M059J (cell line): ENCODE measurements at regions not wholly inside any gene's neighbourhood (a gene's known extent, or its start where the extent isn't known, plus 50 kb on each side); places are given as distances from the start of the nearest gene placed in this dataset.

Experiments used
- DNase-seq: peaks from one replicate; pipeline ENCODE4 v3.0.0-alpha.2; 2012; ENCODE audit warnings: low read depth

DNA sequence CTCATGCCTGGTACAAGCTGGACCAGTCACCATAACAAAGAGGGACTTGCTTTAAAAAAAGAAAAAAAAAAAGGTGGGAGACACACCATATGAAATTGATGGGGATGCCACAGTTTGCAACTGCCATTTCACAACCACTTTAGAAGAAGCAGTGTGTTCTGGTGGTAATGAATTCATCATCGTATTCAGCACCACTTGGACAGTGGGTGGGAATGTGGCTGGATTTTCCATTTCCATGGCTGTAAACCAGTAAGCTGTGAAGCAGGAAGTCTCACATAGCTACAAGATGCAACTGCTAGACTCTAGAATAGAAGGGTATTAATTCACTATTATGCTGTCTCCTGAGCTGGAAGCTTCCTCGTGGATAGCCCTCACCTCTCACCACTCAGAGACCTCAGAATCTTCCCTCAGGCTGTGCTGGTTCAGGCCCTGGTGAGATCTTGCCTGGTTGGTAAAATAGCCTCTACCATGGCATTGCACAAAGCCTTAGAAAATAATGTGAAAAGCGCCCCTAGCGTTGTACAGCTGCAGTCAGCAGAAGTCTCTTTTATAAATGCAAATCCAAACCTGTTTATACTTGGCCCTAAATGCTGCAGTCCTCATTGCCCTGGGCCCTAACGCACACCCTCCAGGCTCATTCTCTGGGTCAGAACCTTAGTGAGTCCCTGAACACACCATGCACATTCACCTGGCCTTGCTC is 150.7 kb downstream of the KCTD15 start:
- DNase-seq: peak; percentile 16

DNA sequence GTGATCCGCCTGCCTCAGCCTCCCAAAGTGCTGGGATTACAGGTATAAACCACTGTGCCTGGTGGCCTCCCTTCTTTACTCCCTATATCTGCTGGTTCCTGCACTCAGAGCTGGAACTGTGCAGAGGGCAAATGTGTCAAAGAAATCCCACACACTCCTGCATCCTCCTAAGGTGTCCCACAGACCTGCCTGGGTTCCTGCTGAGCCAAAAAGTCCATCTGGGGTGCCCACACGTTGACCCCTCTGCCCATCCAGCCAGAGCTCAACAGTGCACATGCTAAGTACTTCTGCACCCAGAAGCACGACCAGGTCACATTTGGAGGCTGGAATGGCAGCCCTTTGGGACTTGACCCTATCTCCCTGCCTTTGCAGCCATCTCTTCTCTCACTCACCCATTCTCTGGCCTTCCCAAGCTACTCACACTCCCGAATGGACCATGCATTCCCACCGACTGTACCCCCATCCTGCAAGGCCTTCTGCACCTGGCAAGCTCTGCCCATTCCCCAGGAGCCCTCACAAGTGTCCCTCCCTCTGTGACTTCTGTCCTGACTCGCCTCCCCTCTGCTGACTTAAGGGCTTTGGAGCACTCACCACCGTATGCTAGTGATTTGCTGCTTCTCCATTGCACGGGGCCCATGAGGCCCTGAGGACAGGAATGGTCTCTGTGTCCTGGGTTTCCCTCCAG is 152.1 kb downstream of the KCTD15 start:
- DNase-seq: no peak

DNA sequence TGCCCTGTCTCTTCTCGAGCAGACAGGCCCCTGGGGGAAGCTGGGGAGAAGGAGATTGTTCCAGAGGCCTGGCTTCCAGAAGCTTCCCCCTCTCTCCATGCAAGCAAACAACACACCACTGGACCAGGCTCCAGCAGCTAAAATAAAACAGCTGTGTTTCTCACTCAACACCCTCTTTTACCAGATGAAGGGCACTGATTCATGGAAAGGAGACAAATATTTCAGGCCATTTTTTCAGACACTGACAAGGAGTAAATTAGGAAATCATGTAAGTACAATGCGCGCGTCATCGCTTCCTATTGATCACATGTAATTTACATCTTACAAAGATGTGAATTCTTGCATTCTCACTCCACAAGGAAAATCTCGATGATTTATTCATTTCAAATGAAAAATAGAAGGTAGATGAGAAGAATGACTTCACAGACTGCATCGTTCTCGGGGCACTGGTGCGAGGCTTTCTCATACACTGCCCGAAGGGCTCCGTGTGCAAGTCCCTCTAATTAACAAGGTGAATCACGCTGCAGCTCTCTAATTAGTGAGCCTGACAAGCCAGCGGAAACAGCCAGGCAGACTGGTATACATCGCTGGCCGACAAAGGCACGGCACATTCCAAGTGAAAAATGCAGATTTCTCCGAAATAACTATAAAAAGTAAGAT is 153.6 kb downstream of the KCTD15 start:
- no peak for DNase-seq

DNA sequence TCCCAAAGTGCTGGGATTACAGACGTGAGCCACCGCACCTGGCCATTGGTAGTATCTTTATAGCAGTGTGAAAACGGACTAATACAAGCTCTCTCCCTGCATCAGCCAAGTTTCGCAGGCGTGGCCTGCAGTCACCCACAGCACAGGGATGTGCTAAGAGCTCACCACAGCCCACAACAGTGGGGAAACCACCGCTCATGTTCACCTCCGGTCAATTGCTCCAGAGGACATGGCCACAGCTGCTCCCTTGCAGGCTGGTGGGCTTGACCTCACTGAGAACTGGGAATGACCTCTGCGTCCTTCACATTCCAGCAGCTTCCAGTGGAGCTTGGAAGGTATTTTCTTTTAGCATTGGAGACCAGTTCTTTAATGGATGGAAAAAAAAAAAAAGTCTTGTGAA is 156.4 kb downstream of the KCTD15 start:
- DNase-seq: no peak

DNA sequence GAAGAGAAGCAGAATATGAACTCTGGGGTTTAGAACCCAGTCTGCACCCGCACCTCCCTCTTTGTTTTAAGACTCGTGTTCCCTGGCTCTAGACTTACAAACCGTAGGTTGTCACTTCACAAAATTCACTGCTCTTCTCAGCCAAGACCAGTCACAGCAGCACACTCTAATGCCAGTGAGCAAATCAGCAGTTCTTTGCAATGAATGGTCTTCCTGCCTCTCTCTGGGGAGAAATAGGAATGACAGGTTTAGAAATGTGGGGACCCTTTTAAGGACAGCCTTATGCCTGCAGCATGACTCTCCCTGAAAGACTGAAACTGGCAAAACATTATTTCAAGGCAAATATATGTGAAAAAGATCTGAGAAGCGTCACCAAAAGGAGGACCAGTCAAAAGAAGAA is 156.9 kb downstream of the KCTD15 start:
- no peak for DNase-seq

DNA sequence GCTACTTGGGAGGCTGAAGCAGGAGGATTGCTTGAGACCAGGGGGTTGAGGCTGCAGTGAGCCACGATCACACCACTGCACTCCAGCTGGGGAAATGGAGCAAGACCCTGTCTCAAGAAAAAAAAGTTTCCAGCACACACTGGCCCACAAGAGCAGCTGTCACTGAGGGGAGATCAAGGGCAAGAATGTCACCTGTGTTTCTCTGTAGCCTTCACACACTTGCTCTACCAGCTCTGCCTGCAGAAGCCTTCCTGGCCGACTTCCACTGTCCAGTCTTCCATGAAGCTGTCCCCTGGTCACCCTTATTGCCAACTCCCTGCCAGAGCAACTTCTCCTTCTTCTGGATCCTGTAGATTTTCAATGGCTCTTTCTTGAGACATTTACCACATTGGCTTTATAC is 158.0 kb downstream of the KCTD15 start:
- DNase-seq: no peak

DNA sequence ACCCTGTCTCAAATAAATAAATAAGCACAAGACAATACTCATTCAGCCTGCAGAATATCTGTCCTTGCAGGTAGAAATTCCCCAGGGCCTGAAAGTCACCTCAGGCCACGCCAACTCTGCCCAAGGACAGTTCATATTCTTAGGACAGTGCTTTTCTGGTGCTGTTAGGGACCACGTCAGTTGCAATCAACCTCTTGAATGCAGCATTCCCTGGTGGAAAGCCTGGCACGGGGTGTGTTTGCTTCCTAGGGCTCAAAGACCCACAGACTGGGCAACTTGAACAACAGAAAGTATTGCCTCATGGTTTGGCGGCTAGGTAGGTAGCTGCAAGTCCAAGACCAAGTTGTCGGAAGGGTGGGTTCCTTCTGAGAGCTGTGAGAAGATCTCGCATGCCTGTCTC is 160.3 kb downstream of the KCTD15 start:
- no peak for DNase-seq

DNA sequence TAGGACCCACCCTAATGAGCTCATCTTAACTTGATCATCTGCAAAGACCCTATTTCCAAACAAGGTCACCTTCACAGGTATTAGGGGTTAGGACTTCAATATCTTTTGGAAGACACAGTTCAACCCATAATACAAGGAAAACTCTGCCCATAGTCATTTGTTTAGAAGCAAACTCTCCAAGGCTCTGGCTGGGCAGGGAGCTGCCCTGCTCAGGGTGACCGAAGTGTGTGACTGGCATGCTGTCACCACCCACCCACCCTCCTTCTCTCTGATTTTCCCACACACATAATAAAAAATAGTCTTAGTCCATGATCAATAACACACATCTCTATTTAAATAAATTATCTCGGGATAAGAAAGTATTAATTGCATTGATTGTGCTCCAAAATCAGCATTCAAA is 161.1 kb downstream of the KCTD15 start:
- no peak for DNase-seq

DNA sequence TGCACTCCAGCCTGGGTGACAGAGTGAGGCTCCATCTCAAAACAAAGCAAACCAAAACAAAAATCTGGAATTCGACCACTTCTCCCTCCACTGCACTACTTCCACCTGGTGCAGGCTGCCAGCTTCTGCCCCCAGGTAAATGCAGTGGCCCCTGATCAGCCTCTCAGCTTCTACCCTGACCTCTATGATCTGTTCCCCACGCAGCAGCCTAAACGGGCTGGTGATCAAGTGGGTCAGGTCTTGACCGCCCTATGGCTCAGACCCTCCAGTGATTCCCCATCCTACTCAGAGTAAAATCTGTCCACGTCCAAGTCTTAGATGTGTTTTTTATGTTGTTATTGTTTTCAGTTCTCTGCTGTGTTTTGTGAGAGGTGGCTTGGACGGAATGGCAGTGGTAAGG is 163.9 kb downstream of the KCTD15 start:
- DNase-seq: no peak

DNA sequence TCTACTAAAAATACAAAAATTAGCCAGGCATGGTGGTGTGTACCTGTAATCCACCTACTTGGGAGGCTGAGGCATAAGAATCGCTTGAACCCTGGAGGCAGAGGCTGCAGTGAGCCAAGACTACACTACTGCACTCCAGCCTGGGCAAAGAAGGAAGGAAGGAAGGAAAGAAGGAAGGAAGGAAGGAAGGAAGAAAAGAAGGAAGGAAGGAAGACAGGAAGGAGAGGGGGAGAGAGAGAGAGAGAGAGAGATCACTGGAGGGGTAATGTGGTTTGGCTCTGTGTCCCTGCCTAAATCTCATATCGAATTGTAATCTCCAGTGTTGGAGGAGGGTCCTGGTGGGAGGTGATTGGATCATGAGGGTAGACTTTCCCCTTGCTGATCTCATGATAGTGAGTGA is 165.5 kb downstream of the KCTD15 start:
- DNase-seq: no peak

DNA sequence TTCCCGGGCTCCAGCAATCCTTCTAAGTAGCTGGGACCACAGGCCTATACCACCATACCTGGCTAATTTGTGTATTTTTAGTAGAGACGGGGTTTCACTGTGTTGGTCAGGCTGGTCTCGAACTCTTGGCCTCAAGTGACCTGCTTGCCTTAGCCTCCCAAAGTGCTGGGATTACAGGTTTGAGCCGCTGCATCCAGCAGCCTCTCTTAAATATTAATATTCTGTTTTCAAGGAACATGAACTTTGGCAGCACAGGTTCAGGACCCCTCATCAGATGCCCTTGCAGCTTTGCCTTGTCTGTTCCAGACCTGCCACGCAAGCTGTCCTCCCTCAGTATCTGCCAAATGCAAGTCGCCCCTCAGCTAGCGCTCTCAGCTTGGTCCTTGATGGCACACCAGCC is 166.8 kb downstream of the KCTD15 start:
- no peak for DNase-seq

DNA sequence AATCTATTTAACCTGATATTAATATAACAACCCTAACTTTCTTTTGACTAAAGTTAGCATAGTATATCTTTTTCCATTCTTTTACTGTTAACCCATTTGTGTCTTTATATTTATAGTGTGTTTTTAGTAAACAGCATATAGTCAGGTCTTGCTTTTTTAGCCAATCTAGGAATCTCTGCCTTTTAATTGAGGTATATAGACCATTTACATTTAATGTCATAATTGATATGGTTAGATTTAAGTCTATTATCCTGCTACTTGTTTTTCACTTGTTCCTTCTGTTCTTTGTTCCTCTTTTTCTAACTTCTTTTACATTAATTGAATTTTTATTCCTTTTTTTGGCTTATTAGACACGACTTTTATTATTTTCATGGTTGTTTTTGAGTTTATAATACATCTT is 174.4 kb downstream of the KCTD15 start:
- DNase-seq: no peak

DNA sequence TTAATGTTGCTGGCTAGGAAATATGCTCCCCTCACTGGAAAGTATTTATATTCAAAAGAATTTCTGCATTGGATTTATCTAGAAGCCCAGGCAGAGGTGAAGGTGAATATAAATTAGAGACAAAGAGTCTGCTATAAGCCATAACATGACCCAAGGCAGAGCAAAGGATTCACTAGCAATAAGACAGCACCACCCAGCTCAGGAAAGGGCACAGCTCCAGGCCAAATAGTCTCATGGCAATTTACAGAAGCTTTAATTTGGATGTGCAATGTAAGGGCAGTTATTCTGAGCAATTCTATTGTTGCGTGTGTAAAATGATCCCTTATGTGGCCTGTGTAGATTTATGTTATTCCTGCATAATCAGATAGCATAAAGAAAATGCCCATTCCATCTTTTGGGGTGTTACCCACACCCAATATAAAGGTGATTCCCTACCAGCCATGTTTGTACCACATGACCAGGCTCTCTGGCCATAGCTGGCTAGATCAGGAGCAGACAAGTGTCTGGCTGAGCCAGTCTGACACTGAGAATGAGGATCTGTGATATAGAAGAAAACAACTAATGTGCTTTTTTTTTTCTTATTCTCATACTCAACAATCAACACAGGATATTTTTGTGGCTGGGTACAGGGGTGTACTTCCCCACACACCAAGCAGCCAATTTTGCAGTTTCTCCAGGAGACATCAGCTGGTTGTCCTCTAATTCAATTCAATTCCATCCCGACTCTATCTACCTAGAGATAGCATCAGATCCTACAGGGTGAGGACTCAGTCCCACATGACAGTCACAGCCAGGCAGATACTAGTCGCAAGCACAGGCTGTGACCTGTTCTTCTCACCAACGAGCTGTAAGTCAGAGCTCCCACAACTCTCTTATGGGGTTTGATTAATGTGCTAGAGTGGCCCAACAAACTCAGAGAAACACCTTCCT is 181.4 kb downstream of the KCTD15 start:
- DNase-seq: no peak

DNA sequence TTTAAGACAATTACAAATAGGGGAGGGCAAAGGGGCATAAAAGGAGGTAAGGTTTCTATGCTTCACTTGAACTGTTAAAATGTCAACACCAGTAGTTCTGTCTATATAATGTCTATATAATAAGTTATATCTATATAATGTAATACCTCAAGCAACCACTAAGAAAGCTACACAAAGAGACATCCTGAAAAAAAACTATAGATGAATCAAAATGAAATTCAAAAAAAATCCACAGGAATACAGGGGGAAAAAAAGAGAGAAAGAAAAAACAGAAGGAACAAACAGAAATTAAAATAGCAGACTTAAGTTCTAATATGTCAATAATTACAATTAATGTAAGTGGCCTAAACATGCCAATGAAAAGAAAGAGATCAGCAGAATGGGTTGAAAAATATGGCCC is 186.0 kb downstream of the KCTD15 start:
- DNase-seq: no peak

DNA sequence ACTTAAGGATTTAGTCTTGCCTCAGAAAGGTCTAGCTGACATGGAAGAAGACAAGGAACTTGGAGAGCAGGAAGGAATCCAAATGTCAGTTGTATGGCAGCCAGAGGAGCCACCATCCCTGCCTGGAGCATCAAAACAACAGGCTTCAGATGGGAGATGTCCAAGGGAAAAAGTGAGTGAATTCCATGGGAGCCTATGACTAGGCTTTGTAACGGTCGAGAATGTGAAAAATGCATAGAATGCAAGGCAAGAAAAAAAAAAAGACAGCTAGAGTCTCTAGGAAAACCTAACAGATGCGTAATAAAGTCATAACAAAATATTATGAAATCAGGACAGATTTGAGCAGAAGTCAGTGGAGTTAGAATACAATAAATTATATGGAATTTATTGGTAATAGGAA is 183.7 kb upstream of the LSM14A start:
- peak; percentile 7 for DNase-seq

DNA sequence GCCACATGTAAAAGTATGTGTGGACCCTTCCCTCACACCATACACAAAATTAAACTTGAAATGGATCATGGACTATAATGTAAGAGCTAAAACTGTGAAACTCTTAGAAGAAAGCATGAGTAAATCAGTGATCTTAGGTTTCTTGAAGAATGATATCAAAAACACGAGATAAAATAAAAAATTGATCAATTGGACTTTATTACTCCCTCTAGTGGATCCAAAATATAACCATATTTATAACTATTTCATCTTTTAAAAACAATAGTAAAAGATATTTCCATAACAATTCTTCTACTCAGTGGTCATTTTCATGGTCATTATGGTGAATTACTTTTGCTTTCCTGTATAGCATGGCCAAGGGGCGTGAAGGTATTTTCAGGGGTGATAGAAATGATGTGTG is 174.6 kb upstream of the LSM14A start:
- DNase-seq: no peak

DNA sequence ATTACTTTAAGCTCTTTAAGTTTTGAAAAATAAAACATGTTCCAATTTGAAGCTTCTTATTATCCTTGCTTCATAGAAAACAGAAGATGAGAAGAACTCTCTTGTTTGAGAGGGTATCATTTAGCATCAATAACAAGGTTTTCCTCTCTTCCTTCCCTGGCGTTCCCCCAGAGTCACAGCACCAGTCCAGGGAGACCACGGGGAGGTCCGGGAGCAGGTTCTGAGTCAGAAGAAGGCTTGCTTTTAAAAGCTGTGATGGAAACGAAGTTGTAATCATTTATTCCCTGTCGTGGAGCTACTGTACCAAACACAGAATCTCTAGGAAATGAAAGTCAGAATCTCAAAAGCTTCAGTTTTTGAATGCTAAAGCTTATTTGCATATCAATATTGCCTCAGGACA is 174.0 kb upstream of the LSM14A start:
- DNase-seq: peak; percentile 20

DNA sequence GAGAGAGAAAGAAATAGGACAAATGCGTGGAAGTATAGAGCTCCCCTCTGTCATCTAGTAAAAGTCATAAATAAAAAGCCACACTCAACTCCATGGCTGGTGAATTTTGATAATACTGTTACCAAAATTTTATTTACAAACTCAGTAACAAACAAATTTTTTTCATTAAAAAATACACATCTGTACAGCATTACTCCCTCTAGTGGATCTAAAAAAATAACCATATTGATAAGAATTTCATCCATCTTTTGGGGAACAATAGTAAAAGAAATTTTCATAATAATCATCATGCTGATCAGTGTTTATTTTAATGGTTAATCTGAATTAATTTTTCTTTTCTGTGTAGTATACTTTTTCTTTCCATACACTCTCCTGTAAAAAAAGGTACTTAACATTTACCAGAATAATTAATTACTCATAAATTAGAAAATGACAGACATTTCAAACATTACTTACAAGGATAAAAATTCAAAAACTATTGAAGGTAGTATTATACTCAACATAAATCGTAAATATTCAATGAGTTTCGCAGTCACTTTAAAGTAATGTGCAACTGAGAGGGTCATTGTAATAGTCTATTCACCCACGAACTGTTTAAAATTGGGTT is 173.5 kb upstream of the LSM14A start:
- DNase-seq: no peak

DNA sequence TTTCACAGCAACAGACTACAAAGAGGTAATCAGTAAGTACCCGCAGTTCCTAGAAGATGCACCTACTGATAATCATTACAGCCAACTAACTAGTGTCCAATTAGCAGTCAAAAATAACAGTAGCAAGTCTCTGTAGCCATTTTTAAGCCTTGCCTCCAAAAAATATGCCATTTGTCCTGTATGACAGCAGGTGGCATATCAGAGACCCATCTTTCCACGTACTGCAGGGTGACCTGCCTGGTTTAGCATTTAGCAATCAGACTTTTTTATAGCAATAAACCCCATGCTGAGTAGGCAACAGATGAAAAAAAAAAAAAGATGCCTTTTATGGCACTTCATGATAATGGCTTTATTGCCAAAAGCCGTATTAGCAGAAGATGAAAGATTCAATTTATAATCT is 155.3 kb upstream of the LSM14A start:
- DNase-seq: peak; percentile 40

DNA sequence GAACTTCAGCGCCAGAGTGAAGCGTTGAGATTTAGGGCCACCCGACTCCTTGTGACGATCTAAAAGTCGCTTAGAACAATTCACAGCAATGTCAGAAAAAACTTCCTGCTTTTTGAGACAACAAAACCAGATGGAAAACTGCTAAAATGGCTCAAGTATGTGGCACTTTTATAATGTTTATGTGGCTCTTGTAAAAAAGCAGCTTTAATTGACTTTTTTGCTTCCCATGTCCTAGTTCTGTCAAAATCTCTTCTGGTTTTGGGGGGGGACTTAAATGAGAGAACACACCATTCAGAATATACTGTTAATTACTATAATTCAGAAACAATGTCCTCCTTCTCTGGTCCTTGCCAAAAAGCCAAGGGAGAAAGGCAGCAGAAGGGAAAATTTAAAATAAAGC is 154.7 kb upstream of the LSM14A start:
- DNase-seq: no peak

DNA sequence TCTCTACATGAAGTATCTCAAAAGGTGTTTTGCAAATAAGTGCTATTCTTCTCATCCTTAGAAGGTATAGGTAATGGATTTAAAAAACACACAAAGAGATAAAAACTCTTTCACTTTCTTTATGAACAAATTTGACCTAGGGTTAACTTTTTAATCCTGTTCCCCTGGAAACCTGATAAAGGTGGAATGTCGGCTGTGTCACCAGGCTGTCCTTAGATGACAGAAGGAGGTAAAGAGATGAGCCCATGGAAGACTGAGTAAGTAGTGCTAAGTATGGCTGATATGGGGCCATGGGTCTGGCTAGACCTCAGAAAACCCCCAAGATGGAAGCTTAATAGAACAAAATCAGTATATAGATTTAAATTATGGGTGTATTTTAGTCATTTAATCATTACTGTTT is 153.8 kb upstream of the LSM14A start:
- DNase-seq: no peak

DNA sequence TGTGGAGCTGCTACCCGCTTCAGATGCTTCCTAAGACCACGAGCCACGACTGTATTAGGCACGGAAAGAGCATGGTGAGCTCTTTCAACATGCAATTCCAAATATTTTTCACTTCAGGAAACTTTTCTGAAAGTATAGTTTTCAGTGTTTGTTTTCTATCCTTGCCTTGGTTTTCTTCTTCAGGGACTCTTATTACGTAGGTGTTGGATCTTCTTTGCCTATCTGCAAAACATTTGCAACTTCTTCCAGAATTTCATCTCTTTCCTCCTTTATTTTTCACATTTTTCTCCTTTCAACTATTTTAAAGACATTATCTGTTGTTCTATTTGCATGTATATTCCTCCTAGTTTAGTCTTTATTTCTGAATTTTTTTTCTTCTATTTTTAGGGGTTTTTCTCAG is 148.9 kb upstream of the LSM14A start:
- DNase-seq: no peak
